ENCODE measurements at regions not wholly inside any gene's neighbourhood (a gene's known extent, or its start where the extent isn't known, plus 50 kb on each side); places are given as distances from the start of the nearest gene placed in this dataset.

GRCh38 chrX:112913807-112914206 is 73.2 kb upstream of the AMOT start:
- in situ Hi-C loops (cut with HindIII; ENCODE audit: low sequenced_read_pairs), result no loop called here
- DNase-seq (ENCODE audit: low spot score), result no peak

- DNase-seq (ENCODE audit: low spot score), result no peak
- in situ Hi-C loops (cut with HindIII; ENCODE audit: low sequenced_read_pairs), result no loop called here
These were observed 69.8 kb upstream of the AMOT start for GRCh38 chrX:112910418-112910817.

GRCh38 chrX:112901869-112902725 is 61.5 kb upstream of the AMOT start:
- DNase-seq (ENCODE audit: low spot score), result peak; percentile 0
- in situ Hi-C loops (cut with HindIII; ENCODE audit: low sequenced_read_pairs), result no loop called here

- DNase-seq (ENCODE audit: low spot score), result no peak
- in situ Hi-C loops (cut with HindIII; ENCODE audit: low sequenced_read_pairs), result no loop called here
These were observed 55.4 kb upstream of the AMOT start for GRCh38 chrX:112896051-112896450.

All from G401 (cell line).